ENCODE measurements at regions not wholly inside any gene's neighbourhood (a gene's known extent, or its start where the extent isn't known, plus 50 kb on each side); places are given as distances from the start of the nearest gene placed in this dataset.
"Not testable (repeated sequence)": the region's sequence is repeated elsewhere in the genome, so short reads cannot be mapped to it uniquely, and the experiment has no call there.

DNA sequence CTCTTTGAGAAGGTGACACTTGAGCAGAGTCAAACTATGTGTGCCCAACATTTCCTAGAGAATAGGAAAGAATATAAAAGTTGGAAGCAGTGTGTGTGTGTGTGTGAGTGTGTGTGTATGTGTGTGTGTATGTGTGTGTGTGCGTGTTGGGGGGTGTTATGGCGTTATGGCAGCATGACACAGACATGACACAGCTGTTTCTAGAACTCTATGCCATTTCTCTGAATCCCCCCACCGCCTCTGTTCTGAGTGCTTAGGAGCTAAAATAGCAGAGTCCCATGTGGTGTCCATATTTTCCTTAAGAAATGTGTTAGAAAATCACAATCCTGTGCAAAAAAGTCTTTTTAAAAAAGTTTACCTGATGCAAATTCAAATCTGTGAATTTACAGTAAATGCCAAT lies 556.1 kb downstream of the RWDD3 start:
- DNase-seq (ENCODE audit: extremely low read depth, low read depth), result no peak
- TF ChIP-seq, protein P1, sequence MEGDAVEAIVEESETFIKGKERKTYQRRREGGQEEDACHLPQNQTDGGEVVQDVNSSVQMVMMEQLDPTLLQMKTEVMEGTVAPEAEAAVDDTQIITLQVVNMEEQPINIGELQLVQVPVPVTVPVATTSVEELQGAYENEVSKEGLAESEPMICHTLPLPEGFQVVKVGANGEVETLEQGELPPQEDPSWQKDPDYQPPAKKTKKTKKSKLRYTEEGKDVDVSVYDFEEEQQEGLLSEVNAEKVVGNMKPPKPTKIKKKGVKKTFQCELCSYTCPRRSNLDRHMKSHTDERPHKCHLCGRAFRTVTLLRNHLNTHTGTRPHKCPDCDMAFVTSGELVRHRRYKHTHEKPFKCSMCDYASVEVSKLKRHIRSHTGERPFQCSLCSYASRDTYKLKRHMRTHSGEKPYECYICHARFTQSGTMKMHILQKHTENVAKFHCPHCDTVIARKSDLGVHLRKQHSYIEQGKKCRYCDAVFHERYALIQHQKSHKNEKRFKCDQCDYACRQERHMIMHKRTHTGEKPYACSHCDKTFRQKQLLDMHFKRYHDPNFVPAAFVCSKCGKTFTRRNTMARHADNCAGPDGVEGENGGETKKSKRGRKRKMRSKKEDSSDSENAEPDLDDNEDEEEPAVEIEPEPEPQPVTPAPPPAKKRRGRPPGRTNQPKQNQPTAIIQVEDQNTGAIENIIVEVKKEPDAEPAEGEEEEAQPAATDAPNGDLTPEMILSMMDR (IDR thresholded peaks at IDR 0.05; ENCODE audit: low read depth, low read length), result no peak

DNA sequence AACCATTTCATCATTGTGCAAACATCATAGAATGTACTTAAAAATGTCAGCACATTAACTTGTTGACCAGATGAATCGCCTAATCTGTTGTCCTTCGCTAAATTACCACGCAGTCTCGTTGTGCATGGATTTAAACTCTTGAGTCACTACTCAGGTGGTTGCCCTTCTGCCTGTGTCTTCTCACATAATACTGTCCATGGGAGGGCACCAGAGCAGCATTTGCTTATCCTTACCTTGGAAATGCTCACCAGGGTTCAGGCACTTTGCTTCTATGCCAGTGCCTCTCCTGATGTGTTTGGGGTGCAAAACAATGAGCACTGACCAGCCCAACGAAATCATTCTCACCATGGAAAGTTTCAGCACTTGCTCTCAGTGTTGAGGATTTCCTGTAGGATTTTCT lies 559.9 kb downstream of the RWDD3 start:
- DNase-seq (ENCODE audit: extremely low read depth, low read depth), result no peak
- TF ChIP-seq, protein P1 (IDR thresholded peaks at IDR 0.05; ENCODE audit: low read depth, low read length), result no peak

DNA sequence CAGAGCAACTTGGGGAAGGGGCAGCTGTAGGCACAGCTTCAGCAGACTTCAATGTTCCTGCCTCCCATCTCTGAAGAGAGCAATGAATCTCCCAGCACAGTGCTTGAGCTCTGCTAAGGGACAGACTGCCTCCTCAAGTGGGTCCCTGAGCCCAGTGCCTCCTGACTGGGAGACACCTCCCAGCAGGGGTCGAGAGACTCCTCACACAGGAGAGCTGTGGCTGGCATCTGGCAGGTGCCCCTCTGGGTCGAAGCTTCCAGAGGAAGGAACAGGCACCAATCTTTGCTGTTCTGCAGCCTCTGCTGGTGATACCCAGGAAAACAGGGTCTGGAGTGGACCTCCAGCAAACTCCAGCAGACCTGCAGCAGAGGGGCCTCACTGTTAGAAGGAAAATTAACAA lies 563.8 kb downstream of the RWDD3 start:
- DNase-seq (ENCODE audit: extremely low read depth, low read depth), result not testable (repeated sequence)

DNA sequence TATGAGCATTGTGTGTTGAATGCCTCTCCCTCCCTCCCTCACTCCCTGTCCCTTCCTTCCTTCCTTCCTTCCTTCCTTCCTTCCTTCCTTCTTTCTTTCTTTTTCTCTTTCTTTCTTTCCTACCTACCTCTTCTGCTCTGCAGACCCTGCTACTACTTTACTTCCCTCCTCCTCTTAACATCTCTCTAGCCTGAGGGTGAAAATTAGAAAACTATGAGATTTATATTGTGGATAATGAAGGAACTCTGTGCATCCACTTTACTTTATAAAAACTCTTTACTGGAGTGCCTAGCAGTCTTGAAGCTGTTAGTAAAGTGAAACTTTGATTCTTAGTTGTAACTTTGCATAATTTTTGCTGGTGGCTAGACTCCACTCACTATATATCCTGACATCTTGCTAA lies 572.2 kb downstream of the RWDD3 start:
- TF ChIP-seq, protein P1 (IDR thresholded peaks at IDR 0.05; ENCODE audit: low read depth, low read length), result no peak
- no peak for DNase-seq (ENCODE audit: extremely low read depth, low read depth)

DNA sequence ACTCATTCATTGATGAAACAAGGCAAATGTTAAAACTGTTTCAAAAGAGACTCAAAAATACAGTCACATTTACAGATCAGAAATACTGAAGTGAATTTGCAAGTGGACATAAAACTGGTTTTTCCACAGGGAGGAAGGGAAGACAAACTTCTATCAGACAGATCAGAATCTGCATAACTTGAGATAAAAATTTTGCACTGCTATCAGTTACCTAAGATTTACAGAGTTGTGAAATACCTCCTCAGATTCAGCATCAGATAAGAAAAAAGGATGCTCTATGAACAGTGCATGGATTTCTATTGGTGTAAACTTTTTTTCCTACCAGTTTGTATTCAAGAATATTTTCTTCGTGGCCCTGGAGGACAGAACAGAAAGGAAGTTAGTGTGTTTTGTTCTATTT lies 575.4 kb downstream of the RWDD3 start:
- TF ChIP-seq, protein P1 (IDR thresholded peaks at IDR 0.05; ENCODE audit: low read depth, low read length), result no peak

DNA sequence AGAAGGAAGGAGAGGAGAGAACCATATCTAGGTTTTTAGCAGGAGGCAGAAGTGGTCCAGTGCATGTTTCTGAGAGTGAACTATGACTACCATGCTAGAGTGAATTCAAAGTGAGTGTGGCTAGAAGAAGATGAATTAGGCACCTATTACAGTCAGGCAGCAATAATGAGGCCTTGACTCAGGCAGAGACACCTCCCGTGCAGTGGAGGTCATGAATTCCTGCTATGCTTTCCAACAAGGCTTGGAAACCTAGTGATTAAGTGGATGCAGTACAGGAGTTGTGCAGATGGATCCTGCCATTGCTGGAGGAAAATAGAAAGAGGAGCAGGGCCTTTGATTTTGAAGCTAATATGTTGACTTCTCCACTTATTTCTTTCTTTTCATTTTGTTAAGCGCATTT lies 581.5 kb downstream of the RWDD3 start:
- no peak for DNase-seq (ENCODE audit: extremely low read depth, low read depth)
- TF ChIP-seq, protein P1 (IDR thresholded peaks at IDR 0.05; ENCODE audit: low read depth, low read length), result no peak

More for the DNA sequence above, 575.4 kb downstream of the RWDD3 start:
- no peak for DNase-seq (ENCODE audit: extremely low read depth, low read depth)

DNA sequence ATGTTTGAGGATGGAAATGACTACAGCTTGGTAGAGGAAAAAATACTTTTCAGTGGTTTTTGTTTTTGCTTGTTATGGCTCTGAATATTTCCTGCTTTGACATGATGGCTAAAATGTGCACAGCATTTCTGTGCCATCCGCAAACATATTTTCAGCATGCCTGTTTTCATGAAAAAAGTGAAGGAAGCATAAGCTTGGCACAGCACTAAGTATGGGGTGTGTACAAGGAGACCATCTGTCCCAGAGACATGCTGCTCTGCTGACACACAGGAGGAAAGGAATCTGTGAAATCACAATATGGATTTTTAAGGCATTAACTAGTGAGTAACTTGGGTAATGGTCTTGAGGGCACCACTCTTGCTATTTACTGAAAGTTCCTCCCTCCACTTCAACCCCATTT lies 595.5 kb downstream of the RWDD3 start:
- DNase-seq (ENCODE audit: extremely low read depth, low read depth), result no peak
- TF ChIP-seq, protein P1 (IDR thresholded peaks at IDR 0.05; ENCODE audit: low read depth, low read length), result no peak

DNA sequence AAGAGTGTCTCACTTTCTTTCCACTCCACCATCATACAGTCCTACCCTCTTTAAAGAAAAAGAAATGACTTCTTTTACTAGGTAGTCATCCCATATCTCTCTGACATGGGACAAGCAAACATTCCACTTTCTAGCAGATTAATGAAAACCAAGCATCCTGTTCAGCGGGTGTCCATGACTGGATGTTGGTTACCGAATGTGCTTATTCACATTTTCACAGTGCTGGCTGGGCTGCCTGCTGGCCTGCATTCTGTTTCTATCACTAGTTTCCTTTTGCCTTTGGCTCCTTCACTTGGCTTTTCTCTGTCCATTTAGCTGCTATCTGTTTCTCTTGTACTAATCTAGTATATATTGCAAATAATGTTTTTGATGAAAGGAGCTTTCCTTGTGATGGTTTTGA lies 598.4 kb downstream of the RWDD3 start:
- TF ChIP-seq, protein P1 (IDR thresholded peaks at IDR 0.05; ENCODE audit: low read depth, low read length), result no peak
- DNase-seq (ENCODE audit: extremely low read depth, low read depth), result no peak

Measured in AG09319 (cell line).